ENCODE measurements at regions not wholly inside any gene's neighbourhood (a gene's known extent, or its start where the extent isn't known, plus 50 kb on each side); places are given as distances from the start of the nearest gene placed in this dataset.
"Not testable (repeated sequence)": the region's sequence is repeated elsewhere in the genome, so short reads cannot be mapped to it uniquely, and the experiment has no call there.

- DNase-seq (ENCODE audit: low read depth) = no peak
Observed at GRCh38 chr18:60066219-60066975, 166.6 kb downstream of the PMAIP1 start.

- DNase-seq (ENCODE audit: low read depth) = no peak
Observed at GRCh38 chr18:60064271-60064670, 164.5 kb downstream of the PMAIP1 start.

- not testable (repeated sequence) for DNase-seq (ENCODE audit: low read depth)
Observed at GRCh38 chr18:60062831-60063230, 163.0 kb downstream of the PMAIP1 start.

GRCh38 chr18:60062396-60062795, 162.6 kb downstream of the PMAIP1 start:
- no peak for DNase-seq (ENCODE audit: low read depth)

- DNase-seq (ENCODE audit: low read depth) = peak; percentile 50
Observed at GRCh38 chr18:60060578-60060977, 160.8 kb downstream of the PMAIP1 start.

GRCh38 chr18:60060026-60060425, 160.2 kb downstream of the PMAIP1 start:
- no peak for DNase-seq (ENCODE audit: low read depth)

GRCh38 chr18:60059216-60059615, 159.4 kb downstream of the PMAIP1 start:
- DNase-seq (ENCODE audit: low read depth) = no peak

GRCh38 chr18:60053747-60054304, 154.0 kb downstream of the PMAIP1 start:
- peak; percentile 79 for DNase-seq (ENCODE audit: low read depth)

GRCh38 chr18:60050821-60051220, 151.0 kb downstream of the PMAIP1 start:
- no peak for DNase-seq (ENCODE audit: low read depth)

GRCh38 chr18:60049172-60049571, 149.4 kb downstream of the PMAIP1 start:
- no peak for DNase-seq (ENCODE audit: low read depth)

- DNase-seq (ENCODE audit: low read depth) = no peak
Observed at GRCh38 chr18:60047556-60047955, 147.8 kb downstream of the PMAIP1 start.

- no peak for DNase-seq (ENCODE audit: low read depth)
Observed at GRCh38 chr18:60044290-60045006, 144.7 kb downstream of the PMAIP1 start.

GRCh38 chr18:60040971-60041370, 141.2 kb downstream of the PMAIP1 start:
- DNase-seq (ENCODE audit: low read depth) = no peak

- no peak for DNase-seq (ENCODE audit: low read depth)
Observed at GRCh38 chr18:60038731-60039130, 138.9 kb downstream of the PMAIP1 start.

GRCh38 chr18:60027397-60027796, 127.6 kb downstream of the PMAIP1 start:
- DNase-seq (ENCODE audit: low read depth) = no peak

- DNase-seq (ENCODE audit: low read depth) = peak; percentile 20
Observed at GRCh38 chr18:60024857-60025256, 125.1 kb downstream of the PMAIP1 start.

- DNase-seq (ENCODE audit: low read depth) = no peak
Observed at GRCh38 chr18:60024345-60024744, 124.5 kb downstream of the PMAIP1 start.

GRCh38 chr18:60022671-60023276, 123.0 kb downstream of the PMAIP1 start:
- no peak for DNase-seq (ENCODE audit: low read depth)

GRCh38 chr18:60021556-60021955, 121.8 kb downstream of the PMAIP1 start:
- DNase-seq (ENCODE audit: low read depth) = no peak

- no peak for DNase-seq (ENCODE audit: low read depth)
Observed at GRCh38 chr18:60020107-60020925, 120.5 kb downstream of the PMAIP1 start.

GRCh38 chr18:60019463-60019840, 119.7 kb downstream of the PMAIP1 start:
- no peak for DNase-seq (ENCODE audit: low read depth)

All from myocyte (in vitro differentiated cells).